ENCODE measurements at regions not wholly inside any gene's neighbourhood (a gene's known extent, or its start where the extent isn't known, plus 50 kb on each side); places are given as distances from the start of the nearest gene placed in this dataset.
"Not testable (repeated sequence)": the region's sequence is repeated elsewhere in the genome, so short reads cannot be mapped to it uniquely, and the experiment has no call there.

GRCh38 chr7:68400783-68401182, 1197.5 kb upstream of the AUTS2 start:
- no peak for DNase-seq (ENCODE audit: low read depth)

GRCh38 chr7:68401313-68401712, 1197.0 kb upstream of the AUTS2 start:
- DNase-seq (ENCODE audit: low read depth), result no peak

- no peak for DNase-seq (ENCODE audit: low read depth)
These were observed 1191.8 kb upstream of the AUTS2 start for GRCh38 chr7:68406480-68406879.

GRCh38 chr7:68407460-68407859, 1190.8 kb upstream of the AUTS2 start:
- no peak for DNase-seq (ENCODE audit: low read depth)

- DNase-seq (ENCODE audit: low read depth), result no peak
These were observed 1189.4 kb upstream of the AUTS2 start for GRCh38 chr7:68408873-68409272.

GRCh38 chr7:68409851-68410250, 1188.4 kb upstream of the AUTS2 start:
- DNase-seq (ENCODE audit: low read depth), result no peak

GRCh38 chr7:68410693-68411092, 1187.6 kb upstream of the AUTS2 start:
- not testable (repeated sequence) for DNase-seq (ENCODE audit: low read depth)

- DNase-seq (ENCODE audit: low read depth), result no peak
These were observed 1186.5 kb upstream of the AUTS2 start for GRCh38 chr7:68411742-68412141.

- DNase-seq (ENCODE audit: low read depth), result no peak
These were observed 1183.4 kb upstream of the AUTS2 start for GRCh38 chr7:68414631-68415425.

- no peak for DNase-seq (ENCODE audit: low read depth)
These were observed 1181.3 kb upstream of the AUTS2 start for GRCh38 chr7:68417002-68417401.

GRCh38 chr7:68417659-68418058, 1180.6 kb upstream of the AUTS2 start:
- DNase-seq (ENCODE audit: low read depth), result no peak

GRCh38 chr7:68420342-68421192, 1177.7 kb upstream of the AUTS2 start:
- DNase-seq (ENCODE audit: low read depth), result no peak

GRCh38 chr7:68421712-68422111, 1176.6 kb upstream of the AUTS2 start:
- no peak for DNase-seq (ENCODE audit: low read depth)

GRCh38 chr7:68422281-68422680, 1176.0 kb upstream of the AUTS2 start:
- DNase-seq (ENCODE audit: low read depth), result no peak

- DNase-seq (ENCODE audit: low read depth), result no peak
These were observed 1174.9 kb upstream of the AUTS2 start for GRCh38 chr7:68423356-68423755.

GRCh38 chr7:68424658-68425297, 1173.5 kb upstream of the AUTS2 start:
- no peak for DNase-seq (ENCODE audit: low read depth)

- DNase-seq (ENCODE audit: low read depth), result no peak
These were observed 1172.9 kb upstream of the AUTS2 start for GRCh38 chr7:68425377-68425776.

- no peak for DNase-seq (ENCODE audit: low read depth)
These were observed 1168.7 kb upstream of the AUTS2 start for GRCh38 chr7:68429411-68430117.

GRCh38 chr7:68432585-68432984, 1165.7 kb upstream of the AUTS2 start:
- no peak for DNase-seq (ENCODE audit: low read depth)

- DNase-seq (ENCODE audit: low read depth), result no peak
These were observed 1164.7 kb upstream of the AUTS2 start for GRCh38 chr7:68433462-68434070.

GRCh38 chr7:68434857-68435256, 1163.4 kb upstream of the AUTS2 start:
- DNase-seq (ENCODE audit: low read depth), result no peak

- no peak for DNase-seq (ENCODE audit: low read depth)
These were observed 1160.3 kb upstream of the AUTS2 start for GRCh38 chr7:68438016-68438415.

Measured in stimulated activated CD8-positive, alpha-beta memory T cell treated with anti-CD3 and anti-CD28 coated beads, Interleukin-15, amount 100 ng/mL, for 1 hour (primary cell).